ENCODE measurements at regions not wholly inside any gene's neighbourhood (a gene's known extent, or its start where the extent isn't known, plus 50 kb on each side); places are given as distances from the start of the nearest gene placed in this dataset.

DNA sequence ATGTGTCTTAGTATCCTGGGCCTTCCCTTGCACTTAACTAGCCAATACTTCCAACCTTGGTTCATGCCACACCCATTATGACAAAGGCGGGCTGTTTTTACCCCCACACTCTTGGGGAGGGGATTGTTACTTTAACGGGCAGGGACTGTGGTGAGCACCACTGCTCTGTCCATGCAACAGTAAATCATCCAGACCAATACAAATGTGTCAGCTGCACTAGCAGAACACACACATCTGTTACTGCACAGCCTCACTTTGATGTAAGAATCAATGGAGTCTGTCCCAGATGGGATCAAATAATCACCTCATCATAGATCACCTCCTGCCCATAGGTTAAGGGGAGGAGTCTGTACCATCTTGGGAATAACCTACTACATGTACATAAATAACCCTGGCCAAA is 58.1 kb downstream of the NPAP1 start:
- no peaks in the 10 kb centered on the region for H3K36me3 ChIP-seq (ENCODE audit: control insufficient read depth in 1 of 2, insufficient read depth in 2 of 2, low read depth in 1 of 2, low read length in 2 of 2)
- H3K14ac ChIP-seq (ENCODE audit: low read length in 2 of 2), result no peak overlapping the region
- H3K4ac ChIP-seq (ENCODE audit: low read depth in 1 of 2, low read length in 2 of 2), result no peak overlapping the region
- no peak overlapping the region for H2BK12ac ChIP-seq (ENCODE audit: low read length in 2 of 2)
- H3K9me3 ChIP-seq (ENCODE audit: control insufficient read depth, low read length), result peaks cover under 1% of the 10 kb centered on the region
- H2AK5ac ChIP-seq (ENCODE audit: low read length, severe bottlenecking), result no peak overlapping the region
- no peaks in the 10 kb centered on the region for H3K4me1 ChIP-seq (ENCODE audit: control insufficient read depth, insufficient read depth, low read depth, low read length)
- no peak overlapping the region for H2BK5ac ChIP-seq (ENCODE audit: low read depth, low read length, poor library complexity, severe bottlenecking)
- no peak overlapping the region for H3K4me3 ChIP-seq (ENCODE audit: insufficient read depth in 1 of 2, low read depth in 1 of 2, low read length in 2 of 2)
- no peak overlapping the region for H2BK120ac ChIP-seq (ENCODE audit: low read depth, low read length)
- no peak overlapping the region for H3K9ac ChIP-seq (ENCODE audit: low read length)
- H4K91ac ChIP-seq (ENCODE audit: low read length), result no peak overlapping the region
- 48% methylated on average over 2 of the region's 2 CpGs for WGBS
- no peaks in the 10 kb centered on the region for H3K27me3 ChIP-seq (ENCODE audit: control insufficient read depth in 1 of 2, insufficient read depth in 1 of 2, low read length in 2 of 2)
- H3K27ac ChIP-seq (ENCODE audit: low read length, poor library complexity, severe bottlenecking), result no peak overlapping the region
- no peak overlapping the region for H3K23ac ChIP-seq (ENCODE audit: low read length in 2 of 2)
- no peaks in the 10 kb centered on the region for H3K79me1 ChIP-seq (replicated peaks; ENCODE audit: low read length, poor library complexity, severe bottlenecking)
- no peak overlapping the region for H2BK15ac ChIP-seq (ENCODE audit: low read depth, poor library complexity, severe bottlenecking)
- DNase-seq, result no peak
- no peak overlapping the region for H2AFZ ChIP-seq (ENCODE audit: low read depth, low read length)
- no peak overlapping the region for H3K18ac ChIP-seq (ENCODE audit: low read depth in 1 of 2, low read length in 2 of 2)
- H3K4me2 ChIP-seq (ENCODE audit: low read length, poor library complexity, severe bottlenecking), result no peak overlapping the region
- no peak overlapping the region for H4K8ac ChIP-seq (ENCODE audit: low read length)

GRCh38 chr15:24734396-24734795 is 58.8 kb downstream of the NPAP1 start:
- Histone ChIP-seq H2BK5ac (ENCODE audit: low read depth, low read length, poor library complexity, severe bottlenecking) (no peak overlapping the region), H3K27ac (ENCODE audit: low read length, poor library complexity, severe bottlenecking) (no peak overlapping the region), H3K4me2 (ENCODE audit: low read length, poor library complexity, severe bottlenecking) (no peak overlapping the region), H3K4me1 (ENCODE audit: control insufficient read depth, insufficient read depth, low read depth, low read length) (no peaks in the 10 kb centered on the region), H4K91ac (ENCODE audit: low read length) (no peak overlapping the region), H3K4me3 (ENCODE audit: insufficient read depth in 1 of 2, low read depth in 1 of 2, low read length in 2 of 2) (no peak overlapping the region), H2BK120ac (ENCODE audit: low read depth, low read length) (no peak overlapping the region), H3K4ac (ENCODE audit: low read depth in 1 of 2, low read length in 2 of 2) (no peak overlapping the region), H3K14ac (ENCODE audit: low read length in 2 of 2) (no peak overlapping the region), H3K9ac (ENCODE audit: low read length) (no peak overlapping the region), H2BK12ac (ENCODE audit: low read length in 2 of 2) (no peak overlapping the region), H3K9me3 (ENCODE audit: control insufficient read depth, low read length) (peaks cover 4% of the 10 kb centered on the region), H3K18ac (ENCODE audit: low read depth in 1 of 2, low read length in 2 of 2) (no peak overlapping the region), H3K79me1 (replicated peaks; ENCODE audit: low read length, poor library complexity, severe bottlenecking) (no peaks in the 10 kb centered on the region), H3K36me3 (ENCODE audit: control insufficient read depth in 1 of 2, insufficient read depth in 2 of 2, low read depth in 1 of 2, low read length in 2 of 2) (no peaks in the 10 kb centered on the region), H3K27me3 (ENCODE audit: control insufficient read depth in 1 of 2, insufficient read depth in 1 of 2, low read length in 2 of 2) (no peaks in the 10 kb centered on the region), H3K23ac (ENCODE audit: low read length in 2 of 2) (no peak overlapping the region), H2BK15ac (ENCODE audit: low read depth, poor library complexity, severe bottlenecking) (no peak overlapping the region), H4K8ac (ENCODE audit: low read length) (no peak overlapping the region), H2AFZ (ENCODE audit: low read depth, low read length) (no peak overlapping the region), H2AK5ac (ENCODE audit: low read length, severe bottlenecking) (no peak overlapping the region)
- DNase-seq, result no peak
- WGBS, result 36% methylated on average over 1 of the region's 1 CpG

- peaks cover 22% of the 10 kb centered on the region for H3K9me3 ChIP-seq (ENCODE audit: control insufficient read depth, low read length)
- H3K79me1 ChIP-seq (replicated peaks; ENCODE audit: low read length, poor library complexity, severe bottlenecking), result no peaks in the 10 kb centered on the region
- no peak overlapping the region for H3K4ac ChIP-seq (ENCODE audit: low read depth in 1 of 2, low read length in 2 of 2)
- H3K4me2 ChIP-seq (ENCODE audit: low read length, poor library complexity, severe bottlenecking), result no peak overlapping the region
- H3K36me3 ChIP-seq (ENCODE audit: control insufficient read depth in 1 of 2, insufficient read depth in 2 of 2, low read depth in 1 of 2, low read length in 2 of 2), result no peaks in the 10 kb centered on the region
- DNase-seq, result no peak
- H2BK5ac ChIP-seq (ENCODE audit: low read depth, low read length, poor library complexity, severe bottlenecking), result no peak overlapping the region
- H3K4me3 ChIP-seq (ENCODE audit: insufficient read depth in 1 of 2, low read depth in 1 of 2, low read length in 2 of 2), result no peak overlapping the region
- no peak overlapping the region for H2AK5ac ChIP-seq (ENCODE audit: low read length, severe bottlenecking)
- H3K23ac ChIP-seq (ENCODE audit: low read length in 2 of 2), result no peak overlapping the region
- no peak overlapping the region for H3K9ac ChIP-seq (ENCODE audit: low read length)
- no peak overlapping the region for H2BK120ac ChIP-seq (ENCODE audit: low read depth, low read length)
- H2AFZ ChIP-seq (ENCODE audit: low read depth, low read length), result no peak overlapping the region
- H3K18ac ChIP-seq (ENCODE audit: low read depth in 1 of 2, low read length in 2 of 2), result no peak overlapping the region
- H2BK12ac ChIP-seq (ENCODE audit: low read length in 2 of 2), result no peak overlapping the region
- H3K27me3 ChIP-seq (ENCODE audit: control insufficient read depth in 1 of 2, insufficient read depth in 1 of 2, low read length in 2 of 2), result no peaks in the 10 kb centered on the region
- H3K27ac ChIP-seq (ENCODE audit: low read length, poor library complexity, severe bottlenecking), result no peak overlapping the region
- no peak overlapping the region for H4K8ac ChIP-seq (ENCODE audit: low read length)
- H3K14ac ChIP-seq (ENCODE audit: low read length in 2 of 2), result no peak overlapping the region
- no peaks in the 10 kb centered on the region for H3K4me1 ChIP-seq (ENCODE audit: control insufficient read depth, insufficient read depth, low read depth, low read length)
- no peak overlapping the region for H2BK15ac ChIP-seq (ENCODE audit: low read depth, poor library complexity, severe bottlenecking)
- H4K91ac ChIP-seq (ENCODE audit: low read length), result no peak overlapping the region
These were observed 69.7 kb downstream of the NPAP1 start for GRCh38 chr15:24745290-24745689.

- H3K4me3 ChIP-seq (ENCODE audit: insufficient read depth in 1 of 2, low read depth in 1 of 2, low read length in 2 of 2), result no peak overlapping the region
- H3K36me3 ChIP-seq (ENCODE audit: control insufficient read depth in 1 of 2, insufficient read depth in 2 of 2, low read depth in 1 of 2, low read length in 2 of 2), result no peaks in the 10 kb centered on the region
- no peak overlapping the region for H4K8ac ChIP-seq (ENCODE audit: low read length)
- H3K14ac ChIP-seq (ENCODE audit: low read length in 2 of 2), result no peak overlapping the region
- H2BK12ac ChIP-seq (ENCODE audit: low read length in 2 of 2), result no peak overlapping the region
- no peak overlapping the region for H2BK5ac ChIP-seq (ENCODE audit: low read depth, low read length, poor library complexity, severe bottlenecking)
- no peak overlapping the region for H2AFZ ChIP-seq (ENCODE audit: low read depth, low read length)
- H3K27ac ChIP-seq (ENCODE audit: low read length, poor library complexity, severe bottlenecking), result no peak overlapping the region
- no peak overlapping the region for H3K4me2 ChIP-seq (ENCODE audit: low read length, poor library complexity, severe bottlenecking)
- H2BK15ac ChIP-seq (ENCODE audit: low read depth, poor library complexity, severe bottlenecking), result no peak overlapping the region
- no peak overlapping the region for H3K4ac ChIP-seq (ENCODE audit: low read depth in 1 of 2, low read length in 2 of 2)
- H2BK120ac ChIP-seq (ENCODE audit: low read depth, low read length), result no peak overlapping the region
- no peak overlapping the region for H3K23ac ChIP-seq (ENCODE audit: low read length in 2 of 2)
- DNase-seq, result no peak
- H3K9ac ChIP-seq (ENCODE audit: low read length), result no peak overlapping the region
- H2AK5ac ChIP-seq (ENCODE audit: low read length, severe bottlenecking), result no peak overlapping the region
- H3K27me3 ChIP-seq (ENCODE audit: control insufficient read depth in 1 of 2, insufficient read depth in 1 of 2, low read length in 2 of 2), result no peaks in the 10 kb centered on the region
- no peak overlapping the region for H3K18ac ChIP-seq (ENCODE audit: low read depth in 1 of 2, low read length in 2 of 2)
- no peak overlapping the region for H4K91ac ChIP-seq (ENCODE audit: low read length)
- H3K4me1 ChIP-seq (ENCODE audit: control insufficient read depth, insufficient read depth, low read depth, low read length), result no peaks in the 10 kb centered on the region
- H3K9me3 ChIP-seq (ENCODE audit: control insufficient read depth, low read length), result peaks cover 19% of the 10 kb centered on the region
- H3K79me1 ChIP-seq (replicated peaks; ENCODE audit: low read length, poor library complexity, severe bottlenecking), result no peaks in the 10 kb centered on the region
These were observed 70.5 kb downstream of the NPAP1 start for GRCh38 chr15:24746094-24746493.

Data from mesenchymal stem cell (in vitro differentiated cells and primary cell).